22Rv1 (cell line): ENCODE measurements at regions not wholly inside any gene's neighbourhood (a gene's known extent, or its start where the extent isn't known, plus 50 kb on each side); places are given as distances from the start of the nearest gene placed in this dataset.

Experiments
- H3K27ac ChIP-seq: fragments of 450-650 bp; 2 replicates; pipeline ENCODE4 v1.5.1; 2017
- CTCF ChIP-seq: fragments of 450-650 bp; IDR thresholded peaks from 2 replicates; pipeline ENCODE4 v1.5.1; 2017; ENCODE audit warnings: mild to moderate bottlenecking
- ZFX ChIP-seq: fragments of 450-650 bp; IDR thresholded peaks from 2 replicates; pipeline ENCODE4 v1.6.1; 2017; ENCODE audit warnings: antibody characterized with exemption, borderline replicate concordance

- H3K27ac ChIP-seq: no peak overlapping the region
- TF ChIP-seq CTCF: no peak
- TF ChIP-seq ZFX: no peak
Observed at GRCh38 chr16:77652399-77652798, 69.9 kb upstream of the NUDT7 start.

GRCh38 chr16:77657016-77657415, 65.3 kb upstream of the NUDT7 start:
- peak; percentile 13; the same call in 1 of the 2 replicates for TF ChIP-seq CTCF
- TF ChIP-seq ZFX: no peak
- H3K27ac ChIP-seq: no peak overlapping the region

- peak; percentile 71 for TF ChIP-seq CTCF
- no peak for TF ChIP-seq ZFX
- no peak overlapping the region for H3K27ac ChIP-seq
Observed at GRCh38 chr16:77660311-77660710, 62.0 kb upstream of the NUDT7 start.

GRCh38 chr16:77662246-77662645, 60.1 kb upstream of the NUDT7 start:
- no peak overlapping the region for H3K27ac ChIP-seq
- TF ChIP-seq ZFX: no peak
- TF ChIP-seq CTCF: no peak

- H3K27ac ChIP-seq: no peak overlapping the region
- no peak for TF ChIP-seq ZFX
- TF ChIP-seq CTCF: no peak
Observed at GRCh38 chr16:77663711-77664110, 58.6 kb upstream of the NUDT7 start.

- no peak overlapping the region for H3K27ac ChIP-seq
- TF ChIP-seq CTCF (no peak), ZFX (no peak)
Observed at GRCh38 chr16:77666771-77667170, 55.5 kb upstream of the NUDT7 start.

- TF ChIP-seq ZFX (no peak), CTCF (no peak)
- no peak overlapping the region for H3K27ac ChIP-seq
Observed at GRCh38 chr16:77668201-77668600, 54.1 kb upstream of the NUDT7 start.
